HG03060 (cell line): ENCODE measurements at regions not wholly inside any gene's neighbourhood (a gene's known extent, or its start where the extent isn't known, plus 50 kb on each side); places are given as distances from the start of the nearest gene placed in this dataset.
"Not testable (repeated sequence)": the region's sequence is repeated elsewhere in the genome, so short reads cannot be mapped to it uniquely, and the experiment has no call there.

Experiments
- ATAC-seq: cut with Tn5 transposase; IDR thresholded peaks from one replicate; pipeline ENCODE4 v1.9.1; 2021; ENCODE audit warnings: low read depth, moderate number of reproducible peaks; ENCODE audit not compliant: unreplicated experiment

- no peak for ATAC-seq
Measured at GRCh38 chr10:52597189-52597863, 175.3 kb downstream of the MBL2 start.

- no peak for ATAC-seq
Measured at GRCh38 chr10:52598936-52599335, 173.6 kb downstream of the MBL2 start.

- no peak for ATAC-seq
Measured at GRCh38 chr10:52599551-52600200, 172.9 kb downstream of the MBL2 start.

GRCh38 chr10:52604131-52604530 is 168.5 kb downstream of the MBL2 start:
- ATAC-seq, result not testable (repeated sequence)

- no peak for ATAC-seq
Measured at GRCh38 chr10:52609071-52609470, 163.5 kb downstream of the MBL2 start.

GRCh38 chr10:52609626-52610240 is 162.9 kb downstream of the MBL2 start:
- no peak for ATAC-seq

- ATAC-seq, result no peak
Measured at GRCh38 chr10:52615331-52615730, 157.3 kb downstream of the MBL2 start.

GRCh38 chr10:52615756-52616394 is 156.7 kb downstream of the MBL2 start:
- no peak for ATAC-seq

GRCh38 chr10:52616395-52616764 is 156.2 kb downstream of the MBL2 start:
- no peak for ATAC-seq

GRCh38 chr10:52617346-52617745 is 155.2 kb downstream of the MBL2 start:
- no peak for ATAC-seq

GRCh38 chr10:52619052-52619451 is 153.5 kb downstream of the MBL2 start:
- no peak for ATAC-seq

- no peak for ATAC-seq
Measured at GRCh38 chr10:52621635-52622079, 150.9 kb downstream of the MBL2 start.

GRCh38 chr10:52623761-52624160 is 148.8 kb downstream of the MBL2 start:
- ATAC-seq, result no peak

GRCh38 chr10:52627279-52627678 is 145.3 kb downstream of the MBL2 start:
- ATAC-seq, result no peak

GRCh38 chr10:52631146-52631545 is 141.4 kb downstream of the MBL2 start:
- ATAC-seq, result no peak

- ATAC-seq, result no peak
Measured at GRCh38 chr10:52631648-52632047, 140.9 kb downstream of the MBL2 start.

GRCh38 chr10:52632591-52632990 is 140.0 kb downstream of the MBL2 start:
- no peak for ATAC-seq

GRCh38 chr10:52633266-52633665 is 139.3 kb downstream of the MBL2 start:
- no peak for ATAC-seq

GRCh38 chr10:52635651-52636050 is 136.9 kb downstream of the MBL2 start:
- no peak for ATAC-seq

- ATAC-seq, result no peak
Measured at GRCh38 chr10:52636874-52637273, 135.7 kb downstream of the MBL2 start.

GRCh38 chr10:52637592-52637991 is 135.0 kb downstream of the MBL2 start:
- ATAC-seq, result no peak
